Fibroblast of lung (primary cell): ENCODE measurements at regions not wholly inside any gene's neighbourhood (a gene's known extent, or its start where the extent isn't known, plus 50 kb on each side); places are given as distances from the start of the nearest gene placed in this dataset.

Source experiments
- DNase-seq, 2 donors: peaks; one replicate each; pipeline versions ENCODE4 v3.0.0 to v3.0.0-alpha.2; 2010; ENCODE audit warnings: low read depth in 2 of 2
- H2AFZ ChIP-seq: 2 replicates; pipeline ENCODE4 v1.5.1; 2012; ENCODE audit warnings: low read length, control low read depth, inconsistent platforms
- H3K27ac ChIP-seq: 2 replicates; pipeline ENCODE4 v1.5.1; 2011; ENCODE audit warnings: low read length, control low read depth; ENCODE audit not compliant: insufficient read depth
- H3K27me3 ChIP-seq: 2 replicates; pipeline ENCODE4 v1.5.1; 2011; ENCODE audit warnings: mild to moderate bottlenecking, low read length; ENCODE audit not compliant: control insufficient read depth, insufficient read depth
- H3K36me3 ChIP-seq: 2 replicates; pipeline ENCODE4 v1.5.1; 2011; ENCODE audit warnings: low read length; ENCODE audit not compliant: control insufficient read depth, insufficient read depth
- H3K4me1 ChIP-seq: 2 replicates; pipeline ENCODE4 v1.5.1; 2011; ENCODE audit warnings: low read length; ENCODE audit not compliant: control insufficient read depth, insufficient read depth; ENCODE audit errors: extremely low read depth
- H3K4me2 ChIP-seq: 2 replicates; pipeline ENCODE4 v1.5.1; 2011; ENCODE audit warnings: low read length, control low read depth; ENCODE audit not compliant: insufficient read depth; ENCODE audit errors: extremely low read depth
- H3K4me3 ChIP-seq, 4 experiments: fragments of 200-600 bp in 1 of 4; sonication (generic) in 1 of 4; replicated peaks in 1 of 4; 2 replicates each; pipeline ENCODE4 v1.5.1; 2011 to 2016; ENCODE audit warnings: low read length in 4 of 4, low read depth in 3 of 4, mild to moderate bottlenecking in 3 of 4, control low read depth in 2 of 4, inconsistent platforms in 1 of 4, mixed read lengths in 1 of 4; ENCODE audit not compliant: insufficient read depth in 1 of 4; ENCODE audit errors: control extremely low read depth in 1 of 4
- H3K79me2 ChIP-seq: 2 replicates; pipeline ENCODE4 v1.5.1; 2012; ENCODE audit warnings: mild to moderate bottlenecking, low read length, inconsistent platforms; ENCODE audit not compliant: control insufficient read depth, insufficient read depth
- H3K9ac ChIP-seq: 2 replicates; pipeline ENCODE4 v1.5.1; 2011; ENCODE audit warnings: mild to moderate bottlenecking, low read length, control low read depth; ENCODE audit not compliant: insufficient read depth
- H3K9me3 ChIP-seq: 2 replicates; pipeline ENCODE4 v1.5.1; 2012; ENCODE audit warnings: low read depth, low read length; ENCODE audit not compliant: control insufficient read depth, insufficient read depth
- H4K20me1 ChIP-seq: 2 replicates; pipeline ENCODE4 v1.5.1; 2011; ENCODE audit warnings: low read length; ENCODE audit not compliant: control insufficient read depth, insufficient read depth; ENCODE audit errors: extremely low read depth
- EZH2 ChIP-seq: IDR thresholded peaks from 2 replicates; pipeline ENCODE4 v1.5.1; 2012; ENCODE audit warnings: low read length, control low read depth, mild to moderate bottlenecking; ENCODE audit errors: missing control alignments
- TF ChIP-seq, protein P1 (sequence below), 2 donors: IDR thresholded peaks in 1 of 2; conservative IDR thresholded peaks in 1 of 2; 1 replicate in 1 of 2; 2 replicates in 1 of 2; pipeline ENCODE4 v1.5.1; 2011 to 2012; ENCODE audit warnings: low read length in 2 of 2, control low read depth in 1 of 2, inconsistent platforms in 1 of 2, low read depth in 1 of 2, mild to moderate bottlenecking in 1 of 2

- Histone ChIP-seq H3K9me3 (no peaks in the 10 kb centered on the region), H3K79me2 (no peaks in the 10 kb centered on the region), H3K9ac (no peak overlapping the region), H3K4me2 (no peak overlapping the region), H3K4me3 (no peak overlapping the region), H2AFZ (no peak overlapping the region), H3K4me1 (no peaks in the 10 kb centered on the region), H3K27ac (no peak overlapping the region), H3K36me3 (no peaks in the 10 kb centered on the region), H3K27me3 (no peaks in the 10 kb centered on the region), H4K20me1 (no peaks in the 10 kb centered on the region)
- no peak for TF ChIP-seq EZH2
- TF ChIP-seq, protein P1, sequence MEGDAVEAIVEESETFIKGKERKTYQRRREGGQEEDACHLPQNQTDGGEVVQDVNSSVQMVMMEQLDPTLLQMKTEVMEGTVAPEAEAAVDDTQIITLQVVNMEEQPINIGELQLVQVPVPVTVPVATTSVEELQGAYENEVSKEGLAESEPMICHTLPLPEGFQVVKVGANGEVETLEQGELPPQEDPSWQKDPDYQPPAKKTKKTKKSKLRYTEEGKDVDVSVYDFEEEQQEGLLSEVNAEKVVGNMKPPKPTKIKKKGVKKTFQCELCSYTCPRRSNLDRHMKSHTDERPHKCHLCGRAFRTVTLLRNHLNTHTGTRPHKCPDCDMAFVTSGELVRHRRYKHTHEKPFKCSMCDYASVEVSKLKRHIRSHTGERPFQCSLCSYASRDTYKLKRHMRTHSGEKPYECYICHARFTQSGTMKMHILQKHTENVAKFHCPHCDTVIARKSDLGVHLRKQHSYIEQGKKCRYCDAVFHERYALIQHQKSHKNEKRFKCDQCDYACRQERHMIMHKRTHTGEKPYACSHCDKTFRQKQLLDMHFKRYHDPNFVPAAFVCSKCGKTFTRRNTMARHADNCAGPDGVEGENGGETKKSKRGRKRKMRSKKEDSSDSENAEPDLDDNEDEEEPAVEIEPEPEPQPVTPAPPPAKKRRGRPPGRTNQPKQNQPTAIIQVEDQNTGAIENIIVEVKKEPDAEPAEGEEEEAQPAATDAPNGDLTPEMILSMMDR (conservative IDR thresholded peaks at IDR 0.05 in 1 of 2, IDR thresholded peaks at IDR 0.05 in 1 of 2; ENCODE audit: low read depth in 1 of 2, low read length in 2 of 2), result no peak
- peak in 1 of 2 donors; percentile 11 for DNase-seq
Observed at GRCh38 chr13:107665926-107666458, 549.3 kb downstream of the LIG4 start.

GRCh38 chr13:107650081-107650701, 565.1 kb downstream of the LIG4 start:
- Histone ChIP-seq H3K9ac (no peak overlapping the region), H4K20me1 (no peaks in the 10 kb centered on the region), H3K27ac (no peak overlapping the region), H3K4me2 (no peak overlapping the region), H2AFZ (no peak overlapping the region), H3K36me3 (no peaks in the 10 kb centered on the region), H3K27me3 (no peaks in the 10 kb centered on the region), H3K4me1 (no peaks in the 10 kb centered on the region), H3K9me3 (no peaks in the 10 kb centered on the region), H3K4me3 (no peak overlapping the region), H3K79me2 (no peaks in the 10 kb centered on the region)
- DNase-seq, result peak; percentile 50 to 68
- TF ChIP-seq, protein P1 (conservative IDR thresholded peaks at IDR 0.05 in 1 of 2, IDR thresholded peaks at IDR 0.05 in 1 of 2; ENCODE audit: low read depth in 1 of 2, low read length in 2 of 2), result peak; percentile 64 to 84
- TF ChIP-seq EZH2, result no peak

GRCh38 chr13:107649079-107649478, 566.3 kb downstream of the LIG4 start:
- no peaks in the 10 kb centered on the region for H3K4me1 ChIP-seq
- H3K79me2 ChIP-seq, result no peaks in the 10 kb centered on the region
- H3K9ac ChIP-seq, result no peak overlapping the region
- no peaks in the 10 kb centered on the region for H3K27me3 ChIP-seq
- H3K27ac ChIP-seq, result no peak overlapping the region
- H3K4me2 ChIP-seq, result no peak overlapping the region
- TF ChIP-seq, protein P1 (conservative IDR thresholded peaks at IDR 0.05 in 1 of 2, IDR thresholded peaks at IDR 0.05 in 1 of 2; ENCODE audit: low read depth in 1 of 2, low read length in 2 of 2), result no peak
- no peak for TF ChIP-seq EZH2
- DNase-seq, result peak in 1 of 2 donors; percentile 33
- no peaks in the 10 kb centered on the region for H4K20me1 ChIP-seq
- no peaks in the 10 kb centered on the region for H3K9me3 ChIP-seq
- H2AFZ ChIP-seq, result no peak overlapping the region
- no peaks in the 10 kb centered on the region for H3K36me3 ChIP-seq
- no peak overlapping the region for H3K4me3 ChIP-seq
